PC-9 (cell line): ENCODE measurements at regions not wholly inside any gene's neighbourhood (a gene's known extent, or its start where the extent isn't known, plus 50 kb on each side); places are given as distances from the start of the nearest gene placed in this dataset.

Experiments used
- BruUV-seq: library from RNA; stranded (reverse); fragments of 400-500 nt; replicated peaks from 2 replicates; lab custom pipeline; 2021; lab: Mats Ljungman, UMichigan
- CTCF ChIA-PET: fragments of 300-600 bp; sonication (Branson Sonifier 250); formaldehyde crosslinking; loops from one replicate; lab custom pipeline; 2022; ENCODE audit warnings: antibody characterized with exemption; lab: Charles Lee
- POLR2A ChIA-PET: fragments of 300-600 bp; sonication (Branson Sonifier 250); formaldehyde crosslinking; loops from one replicate; lab custom pipeline; 2022; ENCODE audit warnings: antibody characterized with exemption; ENCODE audit not compliant: unreplicated experiment; lab: Charles Lee
- DNase-seq, 2 experiments: peaks; one replicate each; pipeline versions ENCODE4 v3.0.0 to v3.0.0-alpha.2; 2015 to 2022; ENCODE audit warnings: mixed read lengths in 1 of 2
- H2AFZ ChIP-seq: fragments of 200-600 bp; sonication (generic); 2 replicates; pipeline ENCODE4 v1.8.1; 2017; ENCODE audit warnings: antibody characterized with exemption
- H3F3A ChIP-seq: fragments of 200-600 bp; sonication (generic); 2 replicates; pipeline ENCODE4 v1.8.1; 2017; ENCODE audit warnings: antibody characterized with exemption, mild to moderate bottlenecking, low read depth; ENCODE audit not compliant: insufficient read depth
- H3K27ac ChIP-seq: fragments of 200-600 bp; sonication (generic); 2 replicates; pipeline ENCODE4 v1.6.1; 2016; ENCODE audit warnings: mixed run types
- H3K27me3 ChIP-seq: fragments of 200-600 bp; sonication (generic); 2 replicates; pipeline ENCODE4 v1.6.1; 2016; ENCODE audit warnings: low read depth, mixed run types; ENCODE audit not compliant: insufficient read depth
- H3K36me3 ChIP-seq: fragments of 200-600 bp; sonication (generic); 2 replicates; pipeline ENCODE4 v1.6.1; 2016; ENCODE audit warnings: low read depth, mixed run types
- H3K4me1 ChIP-seq: fragments of 200-600 bp; sonication (generic); replicated peaks from 2 replicates; pipeline ENCODE4 v1.6.1; 2016; ENCODE audit warnings: mixed run types; ENCODE audit not compliant: insufficient read depth
- H3K4me2 ChIP-seq: fragments of 200-600 bp; sonication (generic); 2 replicates; pipeline ENCODE4 v1.6.1; 2017; ENCODE audit warnings: mixed run types
- H3K4me3 ChIP-seq: fragments of 200-600 bp; sonication (generic); 2 replicates; pipeline ENCODE4 v1.6.1; 2016; ENCODE audit warnings: mixed run types
- H3K79me2 ChIP-seq: fragments of 200-600 bp; sonication (generic); 2 replicates; pipeline ENCODE4 v1.6.1; 2017; ENCODE audit warnings: low read depth, mixed run types
- H3K9me2 ChIP-seq: fragments of 200-600 bp; sonication (generic); 2 replicates; pipeline ENCODE4 v1.8.1; 2017; ENCODE audit warnings: mild to moderate bottlenecking; ENCODE audit not compliant: insufficient read depth
- H3K9me3 ChIP-seq: fragments of 200-600 bp; sonication (generic); 2 replicates; pipeline ENCODE4 v1.8.1; 2016; ENCODE audit warnings: low read depth; ENCODE audit not compliant: insufficient read depth
- H4K20me1 ChIP-seq: fragments of 200-600 bp; sonication (generic); 2 replicates; pipeline ENCODE4 v1.8.1; 2017; ENCODE audit not compliant: insufficient read depth
- EZH2 ChIP-seq: fragments of 200-600 bp; sonication (generic); IDR thresholded peaks from 2 replicates; pipeline ENCODE4 v1.8.0; 2017; ENCODE audit warnings: antibody characterized with exemption, low read depth
- intact Hi-C: fragments of 100-400 bp; cut with micrococcal nuclease; formaldehyde crosslinking; loops from one replicate; pipeline ENCODE4 v1.10.0; 2022; ENCODE audit not compliant: unreplicated experiment
- TF ChIP-seq, protein P1 (sequence below): fragments of 200-600 bp; sonication (generic); conservative IDR thresholded peaks from 2 replicates; pipeline ENCODE4 v1.6.1; 2017; ENCODE audit warnings: mixed run types, antibody characterized with exemption, mild to moderate bottlenecking, moderate library complexity

DNA sequence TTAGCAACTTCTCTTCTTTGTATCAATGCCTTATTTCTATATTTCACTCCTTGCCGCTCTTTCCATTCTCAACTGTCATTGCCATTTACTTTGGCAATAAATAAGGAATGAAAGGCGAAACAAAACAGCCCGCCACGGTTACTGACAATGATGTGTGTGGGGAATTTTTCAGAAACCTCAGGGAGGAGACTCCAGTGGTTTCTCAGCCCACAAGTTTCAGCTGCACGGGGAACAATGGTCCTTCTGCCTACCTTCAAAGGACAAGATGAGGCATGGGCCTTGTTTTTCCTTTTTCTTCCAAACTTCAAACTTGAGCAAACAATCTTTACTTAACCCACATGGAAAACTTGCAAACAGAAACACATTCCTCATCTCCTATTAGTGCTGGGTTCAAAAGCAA lies 409.4 kb downstream of the METTL15 start:
- no TSS peak for BruUV-seq
- no peaks in the 10 kb centered on the region for H3F3A ChIP-seq
- H4K20me1 ChIP-seq = no peaks in the 10 kb centered on the region
- no peaks in the 10 kb centered on the region for H3K4me1 ChIP-seq
- no peaks in the 10 kb centered on the region for H3K9me2 ChIP-seq
- intact Hi-C loops = no loop called here
- H3K36me3 ChIP-seq = no peaks in the 10 kb centered on the region
- no peaks in the 10 kb centered on the region for H3K27me3 ChIP-seq
- CTCF ChIA-PET = no interaction called here
- H2AFZ ChIP-seq = no peak overlapping the region
- TF ChIP-seq, protein P1, sequence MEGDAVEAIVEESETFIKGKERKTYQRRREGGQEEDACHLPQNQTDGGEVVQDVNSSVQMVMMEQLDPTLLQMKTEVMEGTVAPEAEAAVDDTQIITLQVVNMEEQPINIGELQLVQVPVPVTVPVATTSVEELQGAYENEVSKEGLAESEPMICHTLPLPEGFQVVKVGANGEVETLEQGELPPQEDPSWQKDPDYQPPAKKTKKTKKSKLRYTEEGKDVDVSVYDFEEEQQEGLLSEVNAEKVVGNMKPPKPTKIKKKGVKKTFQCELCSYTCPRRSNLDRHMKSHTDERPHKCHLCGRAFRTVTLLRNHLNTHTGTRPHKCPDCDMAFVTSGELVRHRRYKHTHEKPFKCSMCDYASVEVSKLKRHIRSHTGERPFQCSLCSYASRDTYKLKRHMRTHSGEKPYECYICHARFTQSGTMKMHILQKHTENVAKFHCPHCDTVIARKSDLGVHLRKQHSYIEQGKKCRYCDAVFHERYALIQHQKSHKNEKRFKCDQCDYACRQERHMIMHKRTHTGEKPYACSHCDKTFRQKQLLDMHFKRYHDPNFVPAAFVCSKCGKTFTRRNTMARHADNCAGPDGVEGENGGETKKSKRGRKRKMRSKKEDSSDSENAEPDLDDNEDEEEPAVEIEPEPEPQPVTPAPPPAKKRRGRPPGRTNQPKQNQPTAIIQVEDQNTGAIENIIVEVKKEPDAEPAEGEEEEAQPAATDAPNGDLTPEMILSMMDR = no peak
- TF ChIP-seq EZH2 = no peak
- H3K4me3 ChIP-seq = no peak overlapping the region
- no peaks in the 10 kb centered on the region; the same call in 1 of the 2 replicates for H3K9me3 ChIP-seq
- DNase-seq = no peak
- POLR2A ChIA-PET = no interaction called here
- H3K79me2 ChIP-seq = no peaks in the 10 kb centered on the region
- no peak overlapping the region for H3K4me2 ChIP-seq
- H3K27ac ChIP-seq = no peak overlapping the region

DNA sequence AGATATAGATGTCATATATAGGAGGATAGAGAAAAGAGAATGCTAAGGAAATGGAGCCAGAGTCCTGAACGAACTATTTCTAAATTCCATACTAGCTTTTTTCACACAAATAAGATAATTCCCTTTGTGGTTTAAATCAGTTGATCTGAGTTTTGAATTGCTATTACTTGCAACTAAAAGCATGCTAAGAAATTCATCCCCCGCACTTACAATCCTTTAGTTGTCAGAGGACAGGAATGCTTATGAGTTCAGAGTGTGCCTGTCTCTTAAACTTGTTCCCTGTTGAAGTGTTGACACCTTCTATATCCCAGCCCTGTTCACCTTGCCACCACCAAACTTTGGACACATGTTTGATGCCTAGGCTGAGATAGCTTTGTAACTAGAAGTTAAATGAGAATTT lies 406.2 kb downstream of the METTL15 start:
- Histone ChIP-seq H3K9me2 (no peaks in the 10 kb centered on the region), H3K27me3 (no peaks in the 10 kb centered on the region), H3K4me1 (no peaks in the 10 kb centered on the region), H3K27ac (no peak overlapping the region), H3K79me2 (no peaks in the 10 kb centered on the region), H3K4me3 (no peak overlapping the region), H3K4me2 (no peak overlapping the region), H3F3A (no peaks in the 10 kb centered on the region), H3K36me3 (no peaks in the 10 kb centered on the region), H3K9me3 (no peaks in the 10 kb centered on the region; the same call in 1 of the 2 replicates), H4K20me1 (no peaks in the 10 kb centered on the region), H2AFZ (no peak overlapping the region)
- intact Hi-C loops = no loop called here
- TF ChIP-seq EZH2 = no peak
- TF ChIP-seq, protein P1 = no peak
- ChIA-PET CTCF (no interaction called here), POLR2A (no interaction called here)
- no TSS peak for BruUV-seq
- no peak for DNase-seq

DNA sequence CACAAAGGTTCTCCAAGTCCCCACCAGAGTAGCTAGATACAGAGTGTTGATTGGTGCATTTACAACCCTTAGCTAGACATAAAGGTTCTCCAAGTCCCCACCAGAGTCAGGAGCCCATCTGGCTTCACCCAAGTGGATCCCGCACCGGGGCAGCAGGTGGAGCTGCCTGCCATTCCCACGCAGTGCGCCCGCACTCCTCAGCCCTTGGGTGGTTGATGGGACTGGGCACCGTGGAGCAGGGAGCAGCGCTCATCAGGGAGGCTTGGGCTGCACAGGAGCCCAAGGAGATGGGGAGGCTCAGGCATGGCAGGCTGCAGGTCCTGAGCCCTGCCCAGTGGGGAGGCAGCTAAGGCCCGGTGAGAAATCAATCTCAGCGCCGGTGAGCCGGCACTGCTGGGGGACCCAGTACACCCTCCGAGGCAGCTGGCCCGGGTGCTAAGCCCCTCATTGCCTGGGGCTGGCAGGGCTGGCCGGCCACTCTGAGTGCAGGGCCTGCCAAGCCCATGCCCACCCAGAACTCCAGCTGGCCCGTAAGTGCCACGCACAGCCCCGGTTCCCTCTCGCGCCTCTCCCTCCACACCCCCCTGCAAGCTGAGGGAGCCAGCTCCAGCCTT lies 404.1 kb downstream of the METTL15 start:
- Histone ChIP-seq H3K36me3 (no peaks in the 10 kb centered on the region), H3K79me2 (no peaks in the 10 kb centered on the region), H2AFZ (no peak overlapping the region), H3K4me3 (no peak overlapping the region), H3F3A (no peaks in the 10 kb centered on the region), H4K20me1 (no peaks in the 10 kb centered on the region), H3K4me1 (no peaks in the 10 kb centered on the region), H3K9me3 (no peaks in the 10 kb centered on the region), H3K27ac (no peak overlapping the region), H3K27me3 (no peaks in the 10 kb centered on the region), H3K9me2 (no peaks in the 10 kb centered on the region), H3K4me2 (no peak overlapping the region)
- intact Hi-C loops = no loop called here
- BruUV-seq = no TSS peak
- TF ChIP-seq, protein P1 = no peak
- TF ChIP-seq EZH2 = no peak
- POLR2A ChIA-PET = no interaction called here
- no peak for DNase-seq
- CTCF ChIA-PET = no interaction called here
